OCI-LY7 (cell line): ENCODE measurements at regions not wholly inside any gene's neighbourhood (a gene's known extent, or its start where the extent isn't known, plus 50 kb on each side); places are given as distances from the start of the nearest gene placed in this dataset.
"Not testable (repeated sequence)": the region's sequence is repeated elsewhere in the genome, so short reads cannot be mapped to it uniquely, and the experiment has no call there.

Experiments used
- CTCF ChIP-seq: fragments of 200-600 bp; sonication (generic); conservative IDR thresholded peaks from 2 replicates; pipeline ENCODE4 v1.5.1; 2014; ENCODE audit warnings: mild to moderate bottlenecking, antibody characterized with exemption, low read length, moderate library complexity, mixed read lengths
- EZH2phosphoT487 ChIP-seq: fragments of 200-600 bp; sonication (generic); IDR thresholded peaks from 2 replicates; pipeline ENCODE4 v1.6.1; 2018; ENCODE audit warnings: low read depth, borderline replicate concordance, mild to moderate bottlenecking, mixed run types, antibody characterized with exemption, low read length, moderate library complexity, mixed read lengths

- not testable (repeated sequence) for TF ChIP-seq CTCF, EZH2phosphoT487
Measured at GRCh38 chr2:87633287-87633963, 114.5 kb upstream of the PLGLB2 start.
